IPS-20b (cell line): ENCODE measurements at regions not wholly inside any gene's neighbourhood (a gene's known extent, or its start where the extent isn't known, plus 50 kb on each side); places are given as distances from the start of the nearest gene placed in this dataset.

ENCODE experiments used
- H3K27ac ChIP-seq: one replicate; pipeline ENCODE4 v1.5.1; 2013; ENCODE audit warnings: low read length
- H3K27me3 ChIP-seq: 2 replicates; pipeline ENCODE4 v1.6.1; 2013; ENCODE audit warnings: mild to moderate bottlenecking, low read length, inconsistent platforms; ENCODE audit not compliant: insufficient read depth
- H3K36me3 ChIP-seq: 2 replicates; pipeline ENCODE4 v1.6.1; 2013; ENCODE audit warnings: low read depth, mild to moderate bottlenecking, inconsistent platforms, low read length, moderate library complexity; ENCODE audit not compliant: insufficient read depth
- H3K4me1 ChIP-seq: 2 replicates; pipeline ENCODE4 v1.6.1; 2013; ENCODE audit warnings: mild to moderate bottlenecking, control low read depth, inconsistent platforms, low read length, moderate library complexity; ENCODE audit not compliant: insufficient read depth
- H3K4me3 ChIP-seq: 2 replicates; pipeline ENCODE4 v1.5.1; 2013; ENCODE audit warnings: mild to moderate bottlenecking, low read length, inconsistent platforms
- H3K9ac ChIP-seq: 2 replicates; pipeline ENCODE4 v1.6.1; 2013; ENCODE audit warnings: low read depth, mild to moderate bottlenecking, inconsistent platforms, low read length, moderate library complexity
- H3K9me3 ChIP-seq: 2 replicates; pipeline ENCODE4 v1.6.1; 2013; ENCODE audit warnings: mild to moderate bottlenecking, low read depth, low read length, inconsistent platforms; ENCODE audit not compliant: insufficient read depth

DNA sequence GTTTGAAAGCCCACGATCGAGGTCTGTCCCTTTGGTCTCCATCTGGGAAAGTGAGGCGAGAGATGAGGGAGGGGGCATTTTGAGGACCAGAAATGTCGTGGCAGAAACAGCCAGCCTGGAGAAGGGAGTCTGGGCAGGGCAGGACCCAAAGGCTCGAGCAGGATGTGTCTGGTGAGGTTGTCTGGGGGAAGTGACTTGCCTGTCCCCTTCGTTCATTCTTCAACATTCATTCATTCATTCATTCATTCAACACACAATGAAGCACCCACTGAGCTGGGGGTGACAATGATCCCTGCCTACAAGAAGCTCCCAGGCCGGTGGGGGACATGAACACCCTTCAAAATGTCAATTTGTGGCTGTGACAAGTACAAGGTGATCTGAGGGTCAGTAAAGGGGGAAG lies 80.5 kb downstream of the CEBPB start:
- Histone ChIP-seq H3K4me3 (no peak overlapping the region), H3K9ac (no peak overlapping the region), H3K27ac (no peak overlapping the region), H3K4me1 (peaks cover 5% of the 10 kb centered on the region; the same call in 1 of the 2 replicates), H3K9me3 (no peaks in the 10 kb centered on the region), H3K36me3 (no peaks in the 10 kb centered on the region), H3K27me3 (no peaks in the 10 kb centered on the region)

DNA sequence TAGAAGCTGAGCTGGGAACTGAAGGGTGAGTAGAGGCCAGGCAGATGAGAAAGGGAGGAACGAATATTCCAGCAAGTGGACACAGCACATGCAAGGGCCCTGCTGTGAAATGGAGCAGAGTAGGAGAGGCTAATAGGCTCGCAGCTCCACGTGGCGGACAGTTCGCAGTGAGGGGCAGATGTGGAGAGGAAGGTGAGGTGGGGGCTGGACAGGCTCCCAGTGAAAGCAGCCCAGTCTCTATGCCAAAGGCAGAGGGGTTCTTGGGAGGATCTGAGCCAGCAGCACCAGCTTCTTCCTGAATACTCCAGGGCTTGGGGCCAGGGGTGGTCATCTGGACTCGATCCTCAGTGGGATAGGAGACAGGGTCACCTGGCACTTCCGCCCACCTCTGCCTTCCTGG lies 81.0 kb downstream of the CEBPB start:
- no peaks in the 10 kb centered on the region for H3K36me3 ChIP-seq
- H3K9me3 ChIP-seq: no peaks in the 10 kb centered on the region
- H3K9ac ChIP-seq: no peak overlapping the region
- H3K27me3 ChIP-seq: no peaks in the 10 kb centered on the region
- H3K4me3 ChIP-seq: no peak overlapping the region
- peaks cover 5% of the 10 kb centered on the region; the same call in 1 of the 2 replicates for H3K4me1 ChIP-seq
- no peak overlapping the region for H3K27ac ChIP-seq

DNA sequence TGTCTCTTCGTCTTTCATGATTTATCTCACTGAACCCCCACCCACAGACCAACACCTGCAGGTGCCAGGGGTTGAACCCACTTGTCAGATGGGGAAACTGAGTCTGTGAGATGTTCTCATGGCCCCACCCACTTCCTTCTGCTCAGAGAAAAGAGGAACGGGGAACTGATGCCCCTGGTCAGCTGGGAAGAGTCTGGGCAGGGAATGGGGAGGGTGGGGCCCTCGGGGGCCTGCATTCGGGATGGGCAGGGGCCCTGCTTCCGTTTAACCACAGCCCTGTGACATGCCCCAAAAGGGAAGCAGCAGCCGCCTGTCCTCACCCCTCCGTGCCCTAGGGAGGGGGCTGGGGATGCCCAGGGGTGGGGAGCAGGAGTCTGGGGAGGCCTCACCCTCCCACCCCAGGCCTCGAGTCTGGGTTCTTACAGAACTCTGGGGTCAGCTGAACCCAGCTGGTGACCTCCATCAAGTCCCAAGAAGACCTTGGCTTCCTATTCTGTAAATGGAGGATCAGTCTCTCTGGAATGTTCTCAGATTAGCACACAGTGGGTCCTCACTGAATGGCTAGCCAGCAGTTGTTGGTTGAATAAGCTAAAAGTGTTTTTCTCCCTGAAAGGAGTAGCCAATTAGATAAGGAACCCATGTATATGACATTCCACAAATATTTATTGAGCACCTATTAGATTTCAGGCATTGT lies 81.5 kb downstream of the CEBPB start:
- no peak overlapping the region for H3K4me3 ChIP-seq
- peaks cover 2% of the 10 kb centered on the region; the same call in 1 of the 2 replicates for H3K4me1 ChIP-seq
- no peak overlapping the region for H3K9ac ChIP-seq
- no peaks in the 10 kb centered on the region for H3K9me3 ChIP-seq
- H3K36me3 ChIP-seq: no peaks in the 10 kb centered on the region
- no peaks in the 10 kb centered on the region for H3K27me3 ChIP-seq
- H3K27ac ChIP-seq: no peak overlapping the region

DNA sequence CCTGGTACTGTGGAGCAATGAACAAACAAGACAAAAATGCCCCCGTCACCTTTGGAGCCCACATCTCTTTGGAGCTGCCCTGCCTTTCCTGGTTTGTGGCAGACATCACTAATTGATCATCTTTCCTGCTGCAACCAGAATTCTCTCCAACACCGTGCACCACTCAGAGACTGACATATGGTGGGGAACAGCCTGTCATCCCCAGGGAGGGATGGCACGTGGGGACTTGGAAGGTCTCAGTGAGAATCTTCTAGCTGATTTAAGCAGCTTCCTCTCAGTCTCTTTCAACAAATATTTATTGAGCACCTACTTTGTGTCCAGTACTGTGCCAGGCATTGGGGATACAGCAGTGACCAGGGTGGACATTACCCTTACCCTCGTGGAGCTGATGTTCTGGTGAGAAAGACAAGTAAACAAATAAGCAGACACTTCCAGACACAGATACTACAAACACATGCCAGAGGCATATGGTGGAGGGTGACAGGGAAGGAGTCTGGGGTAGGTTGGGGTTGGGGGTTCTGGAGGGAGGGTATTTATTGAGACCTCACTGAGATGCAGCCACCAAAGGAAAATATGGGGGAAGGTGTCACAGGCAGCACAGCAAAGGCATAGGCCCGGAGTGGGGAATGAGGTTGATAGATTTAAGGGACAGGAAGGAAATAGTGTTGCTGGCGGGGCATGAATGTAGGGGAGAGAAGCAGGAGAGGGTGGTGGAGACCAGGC lies 82.3 kb downstream of the CEBPB start:
- no peak overlapping the region for H3K27ac ChIP-seq

DNA sequence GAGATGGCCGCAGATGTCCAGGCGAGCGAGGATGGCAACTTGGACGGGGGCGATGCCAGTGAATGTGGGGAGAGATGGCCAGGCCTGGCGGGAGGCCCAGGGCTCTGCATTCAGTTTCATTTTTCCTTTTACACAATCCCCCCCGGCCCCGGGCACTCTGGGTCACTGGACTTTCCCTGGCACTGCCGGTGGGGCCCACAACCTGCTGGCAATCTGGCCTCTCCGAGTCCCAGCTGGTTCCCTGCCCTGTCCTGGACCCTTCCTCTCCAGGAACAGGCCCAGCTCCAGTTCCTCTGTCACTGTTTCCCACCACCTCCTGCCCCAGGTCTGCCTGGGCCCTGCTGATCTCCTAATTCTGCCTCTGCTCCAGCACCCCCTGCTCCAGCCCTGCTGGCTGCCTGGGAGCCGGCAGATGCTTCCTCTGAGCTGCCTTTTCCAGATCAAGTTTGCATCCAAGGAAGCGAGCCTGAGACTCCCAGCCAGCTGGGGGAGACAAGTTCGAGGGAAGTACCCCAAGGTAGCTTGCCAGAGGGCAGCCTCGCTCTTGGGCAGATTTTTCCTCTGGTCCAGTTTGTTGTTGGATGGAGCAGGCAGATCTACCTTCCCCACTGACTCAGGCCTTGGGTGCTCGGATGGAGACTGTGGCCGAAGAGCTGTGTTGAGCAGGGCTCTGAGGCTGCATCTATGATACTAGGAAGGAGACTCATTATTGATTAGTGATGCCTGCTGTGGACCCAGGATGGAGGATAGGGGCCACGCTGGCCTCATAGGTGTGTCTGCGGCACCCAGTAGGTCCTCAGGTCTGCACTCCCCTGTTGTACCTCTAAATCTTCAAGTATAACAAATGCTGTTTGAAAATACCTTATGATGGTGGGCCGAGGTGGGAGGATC lies 83.2 kb downstream of the CEBPB start:
- H3K4me3 ChIP-seq: no peak overlapping the region
- H3K36me3 ChIP-seq: no peaks in the 10 kb centered on the region
- H3K9ac ChIP-seq: no peak overlapping the region
- no peaks in the 10 kb centered on the region for H3K27me3 ChIP-seq
- H3K27ac ChIP-seq: no peak overlapping the region
- H3K9me3 ChIP-seq: no peaks in the 10 kb centered on the region
- H3K4me1 ChIP-seq: no peaks in the 10 kb centered on the region

More for the DNA sequence above, 82.3 kb downstream of the CEBPB start:
- Histone ChIP-seq H3K4me3 (no peak overlapping the region), H3K9me3 (no peaks in the 10 kb centered on the region), H3K27me3 (no peaks in the 10 kb centered on the region), H3K9ac (no peak overlapping the region), H3K36me3 (no peaks in the 10 kb centered on the region), H3K4me1 (no peaks in the 10 kb centered on the region; the same call in 1 of the 2 replicates)

DNA sequence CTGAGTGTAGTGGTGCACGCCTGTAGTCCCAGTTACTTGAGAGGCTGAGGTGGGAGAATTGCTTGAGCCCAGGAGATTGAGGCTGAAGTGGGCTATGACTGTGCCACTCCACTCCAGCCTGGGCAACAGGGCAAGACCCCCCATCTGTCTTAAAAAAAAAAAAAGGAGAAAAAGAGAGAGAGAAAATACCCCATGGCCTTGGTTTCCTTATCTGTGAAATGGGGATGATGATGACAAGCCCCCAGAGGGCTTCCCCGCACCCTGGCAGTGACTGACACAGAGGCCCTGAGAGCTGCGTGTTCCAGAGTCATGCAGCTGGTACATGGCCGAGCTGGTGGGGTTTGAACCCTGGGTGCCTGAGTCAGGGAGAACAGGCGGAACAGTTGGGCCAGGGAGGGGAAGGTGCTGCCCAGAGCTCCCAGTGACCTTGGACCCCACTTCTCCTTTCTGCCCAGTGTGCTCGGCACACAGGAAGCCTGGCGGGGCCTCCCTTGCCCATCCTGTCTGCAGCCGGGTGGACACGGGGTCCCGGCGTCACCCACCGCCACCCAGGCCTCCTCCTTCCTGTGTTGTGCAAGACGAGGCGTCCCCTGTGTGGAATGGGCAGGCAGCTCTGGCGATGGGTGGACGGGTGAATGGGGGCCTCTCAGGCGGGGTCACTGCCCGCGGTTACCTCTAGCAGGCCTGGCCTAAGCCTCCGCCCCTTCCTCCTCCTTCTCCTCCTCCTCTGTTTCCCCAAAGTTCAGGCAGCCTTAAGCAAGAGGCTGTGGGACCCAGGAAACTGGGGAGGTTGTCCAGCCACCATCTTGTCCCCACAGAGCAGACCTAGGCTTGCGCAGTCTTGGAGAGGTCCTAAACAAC lies 84.2 kb downstream of the CEBPB start:
- H3K27ac ChIP-seq: no peak overlapping the region
- no peaks in the 10 kb centered on the region for H3K4me1 ChIP-seq
- H3K9me3 ChIP-seq: no peaks in the 10 kb centered on the region
- no peak overlapping the region for H3K4me3 ChIP-seq
- no peaks in the 10 kb centered on the region for H3K27me3 ChIP-seq
- no peaks in the 10 kb centered on the region for H3K36me3 ChIP-seq
- H3K9ac ChIP-seq: no peak overlapping the region

DNA sequence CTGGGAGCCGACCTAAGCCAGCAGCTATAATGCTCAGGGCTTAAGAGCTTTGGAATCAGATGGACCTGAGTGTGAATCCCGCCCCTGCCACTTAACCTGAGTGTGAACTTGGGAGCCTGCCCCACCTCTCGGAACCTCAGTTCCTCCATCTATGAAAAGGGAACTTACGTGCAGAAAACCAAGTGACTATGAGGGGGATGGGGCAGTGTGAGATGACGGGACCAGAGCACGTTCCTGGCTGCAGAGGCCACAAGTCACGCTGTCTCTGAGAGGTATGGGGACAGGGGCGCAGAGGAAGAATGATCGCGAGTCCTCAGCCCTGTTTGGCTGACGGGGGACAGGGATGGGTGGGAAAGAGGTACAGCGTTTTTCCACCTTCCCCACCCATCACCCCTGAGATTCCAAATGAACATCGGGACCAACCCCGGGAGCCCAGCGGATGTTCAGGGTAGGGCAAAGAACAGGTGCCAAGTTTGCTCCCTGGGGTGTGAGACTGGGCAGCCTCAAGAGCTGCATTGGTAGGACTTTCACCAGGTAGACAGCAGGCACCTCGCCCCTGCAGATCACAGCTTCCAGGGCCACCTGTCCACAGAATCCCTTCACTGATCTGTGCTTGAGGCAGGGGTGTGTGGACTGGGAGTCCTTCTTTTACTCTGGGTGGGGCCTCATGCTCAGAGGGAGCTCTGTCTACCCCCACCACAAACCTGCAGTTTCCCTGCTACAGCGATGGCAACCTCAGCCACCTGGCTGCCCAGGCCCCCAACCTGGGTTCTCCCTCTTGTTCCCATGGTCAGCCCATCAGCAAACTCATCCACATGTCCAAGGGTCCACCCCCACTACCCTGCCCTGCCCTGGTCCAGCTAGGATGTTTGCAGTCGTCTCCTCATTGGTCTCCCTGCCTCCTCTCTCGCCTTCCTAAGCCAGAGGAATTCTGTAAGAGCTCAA lies 85.8 kb downstream of the CEBPB start:
- Histone ChIP-seq H3K9ac (no peak overlapping the region), H3K4me1 (no peaks in the 10 kb centered on the region), H3K27me3 (no peaks in the 10 kb centered on the region)

DNA sequence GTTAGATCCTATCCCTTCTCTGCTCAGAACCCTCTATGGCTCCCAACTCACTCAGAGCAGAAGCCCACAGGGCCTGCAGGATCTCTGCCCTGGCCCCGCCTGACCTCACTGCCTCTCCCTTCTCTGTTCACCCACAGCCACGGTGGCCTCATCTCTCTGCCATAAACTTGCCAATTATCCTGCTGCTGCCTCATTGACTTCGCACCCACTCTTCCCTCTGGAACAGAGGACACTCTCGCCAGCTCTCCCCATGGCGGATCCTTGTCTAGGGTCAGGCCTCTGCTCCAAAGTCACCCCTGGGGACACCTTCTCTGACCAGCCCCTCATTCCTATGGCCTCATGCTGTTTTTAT lies 86.4 kb downstream of the CEBPB start:
- H3K4me3 ChIP-seq: no peak overlapping the region
- H3K4me1 ChIP-seq: no peaks in the 10 kb centered on the region
- H3K27ac ChIP-seq: no peak overlapping the region
- no peak overlapping the region for H3K9ac ChIP-seq
- H3K9me3 ChIP-seq: no peaks in the 10 kb centered on the region
- no peaks in the 10 kb centered on the region for H3K27me3 ChIP-seq
- no peaks in the 10 kb centered on the region for H3K36me3 ChIP-seq

More for the DNA sequence above, 85.8 kb downstream of the CEBPB start:
- no peaks in the 10 kb centered on the region for H3K36me3 ChIP-seq
- no peak overlapping the region for H3K27ac ChIP-seq
- no peak overlapping the region for H3K4me3 ChIP-seq
- no peaks in the 10 kb centered on the region for H3K9me3 ChIP-seq

DNA sequence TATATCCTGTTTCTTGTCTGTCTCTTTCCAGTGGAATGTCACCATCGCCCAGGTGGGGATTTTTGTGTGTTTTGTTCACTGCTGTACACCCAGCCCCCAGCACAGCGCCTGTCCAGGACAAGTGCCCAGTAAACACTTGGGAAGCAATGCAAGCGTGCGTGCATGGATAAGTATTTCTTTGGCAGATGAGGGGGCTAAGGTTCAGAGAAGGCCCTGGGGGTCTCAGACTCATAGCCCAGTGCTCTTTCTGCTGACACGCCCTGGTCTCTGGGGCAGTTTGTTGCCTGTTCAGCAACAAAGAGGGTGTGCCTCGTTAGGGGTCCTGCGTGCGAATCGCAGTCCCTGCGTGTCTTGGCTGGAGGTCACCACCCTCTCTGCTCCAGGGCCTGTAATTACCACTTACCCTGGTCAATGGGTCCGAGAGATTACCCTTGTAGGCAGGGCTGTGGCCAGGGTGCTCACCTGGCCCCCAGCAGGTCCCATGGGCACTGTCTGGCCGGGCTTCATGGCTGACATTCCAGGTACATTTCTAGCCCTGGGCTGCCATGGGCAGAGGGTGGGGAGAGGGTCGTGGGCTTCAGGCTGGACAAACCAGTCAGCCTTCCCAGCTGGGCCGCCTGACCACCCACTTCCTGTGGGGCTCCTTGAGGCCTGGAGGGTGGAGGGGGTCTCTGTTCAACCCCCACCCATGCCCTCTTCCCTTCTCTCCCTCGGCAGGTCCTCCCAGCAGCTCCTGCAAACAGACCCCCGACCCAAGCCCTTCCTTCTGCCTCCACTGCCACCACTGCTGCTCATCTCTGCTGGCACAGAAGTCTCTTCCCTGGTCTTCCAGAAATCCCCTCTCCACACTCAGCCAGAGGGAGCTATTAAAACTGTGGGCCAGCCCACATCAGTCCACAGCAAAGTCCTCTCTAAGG lies 87.1 kb downstream of the CEBPB start:
- no peak overlapping the region for H3K27ac ChIP-seq
- no peaks in the 10 kb centered on the region for H3K4me1 ChIP-seq
- no peak overlapping the region for H3K4me3 ChIP-seq
- H3K9me3 ChIP-seq: no peaks in the 10 kb centered on the region
- H3K36me3 ChIP-seq: no peaks in the 10 kb centered on the region
- no peaks in the 10 kb centered on the region for H3K27me3 ChIP-seq
- no peak overlapping the region for H3K9ac ChIP-seq

DNA sequence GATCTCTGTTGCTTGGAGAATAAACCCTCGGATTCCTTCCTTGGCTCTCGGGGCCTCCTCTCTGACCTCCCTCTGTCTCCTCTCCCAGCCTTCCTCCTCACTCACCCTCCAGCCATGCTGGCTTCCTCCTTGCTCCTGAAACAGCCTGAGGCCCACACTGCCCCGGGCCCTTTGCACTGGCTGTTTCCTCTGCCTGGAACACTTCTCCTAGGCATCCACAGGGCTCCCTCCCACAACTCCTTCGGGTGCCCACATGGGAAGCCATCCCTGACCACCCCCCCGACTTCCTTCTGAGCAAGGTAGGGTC lies 87.7 kb downstream of the CEBPB start:
- Histone ChIP-seq H3K36me3 (no peaks in the 10 kb centered on the region), H3K27me3 (no peaks in the 10 kb centered on the region), H3K4me3 (no peak overlapping the region), H3K27ac (no peak overlapping the region), H3K4me1 (no peaks in the 10 kb centered on the region), H3K9ac (no peak overlapping the region), H3K9me3 (no peaks in the 10 kb centered on the region)
